ENCODE measurements at regions not wholly inside any gene's neighbourhood (a gene's known extent, or its start where the extent isn't known, plus 50 kb on each side); places are given as distances from the start of the nearest gene placed in this dataset.

- TF ChIP-seq SMC3 (conservative IDR thresholded peaks at IDR 0.05; ENCODE audit: poor library complexity) = no peak
- TF ChIP-seq, protein P1, sequence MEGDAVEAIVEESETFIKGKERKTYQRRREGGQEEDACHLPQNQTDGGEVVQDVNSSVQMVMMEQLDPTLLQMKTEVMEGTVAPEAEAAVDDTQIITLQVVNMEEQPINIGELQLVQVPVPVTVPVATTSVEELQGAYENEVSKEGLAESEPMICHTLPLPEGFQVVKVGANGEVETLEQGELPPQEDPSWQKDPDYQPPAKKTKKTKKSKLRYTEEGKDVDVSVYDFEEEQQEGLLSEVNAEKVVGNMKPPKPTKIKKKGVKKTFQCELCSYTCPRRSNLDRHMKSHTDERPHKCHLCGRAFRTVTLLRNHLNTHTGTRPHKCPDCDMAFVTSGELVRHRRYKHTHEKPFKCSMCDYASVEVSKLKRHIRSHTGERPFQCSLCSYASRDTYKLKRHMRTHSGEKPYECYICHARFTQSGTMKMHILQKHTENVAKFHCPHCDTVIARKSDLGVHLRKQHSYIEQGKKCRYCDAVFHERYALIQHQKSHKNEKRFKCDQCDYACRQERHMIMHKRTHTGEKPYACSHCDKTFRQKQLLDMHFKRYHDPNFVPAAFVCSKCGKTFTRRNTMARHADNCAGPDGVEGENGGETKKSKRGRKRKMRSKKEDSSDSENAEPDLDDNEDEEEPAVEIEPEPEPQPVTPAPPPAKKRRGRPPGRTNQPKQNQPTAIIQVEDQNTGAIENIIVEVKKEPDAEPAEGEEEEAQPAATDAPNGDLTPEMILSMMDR (IDR thresholded peaks at IDR 0.05; ENCODE audit: poor library complexity, severe bottlenecking) = no peak
- no peak for TF ChIP-seq REST (IDR thresholded peaks at IDR 0.05; ENCODE audit: borderline replicate concordance)
- no peak for TF ChIP-seq EZH2 (IDR thresholded peaks at IDR 0.05; ENCODE audit: borderline replicate concordance, insufficient read depth, low read length, poor library complexity, severe bottlenecking)
Observed at GRCh38 chr1:69404486-69404885, 163.2 kb upstream of the LRRC7 start.
